HCT116 (cell line): ENCODE measurements at regions not wholly inside any gene's neighbourhood (a gene's known extent, or its start where the extent isn't known, plus 50 kb on each side); places are given as distances from the start of the nearest gene placed in this dataset.

Source experiments
- ATAC-seq: fragments of 200-7000 bp; cut with Tn5 transposase; 2 replicates; pipeline ENCODE4 v1.9.1; 2020; ENCODE audit warnings: mild to moderate bottlenecking, moderate library complexity
- BruUV-seq: library from RNA; stranded (reverse); fragments of 400-500 nt; replicated peaks from 2 replicates; lab custom pipeline; 2021; lab: Mats Ljungman, UMichigan
- CTCF ChIA-PET: fragments of 300-600 bp; sonication (Branson Sonifier 250); formaldehyde crosslinking; loops from one replicate; lab custom pipeline; 2021; ENCODE audit warnings: antibody characterized with exemption; lab: Charles Lee
- POLR2A ChIA-PET: fragments of 300-600, 350-600 bp; sonication (Branson Sonifier 250); formaldehyde crosslinking; loops from one replicate; lab custom pipeline; 2021; ENCODE audit warnings: antibody characterized with exemption; lab: Charles Lee
- RAD21 ChIA-PET, 2 experiments: fragments of 300-600 bp; sonication (Branson Sonifier 250); formaldehyde crosslinking; loops; one replicate each; lab custom pipeline; 2023; ENCODE audit warnings: low total read pairs in 2 of 2; ENCODE audit not compliant: uncharacterized antibody in 2 of 2, unreplicated experiment in 2 of 2, low non-redundant PET in 1 of 2; lab: Charles Lee
- DNase-seq: peaks from one replicate; pipeline ENCODE4 v3.0.0-alpha.2; 2010; ENCODE audit warnings: low read depth, low spot score
- H2AFZ ChIP-seq: fragments of 200-600 bp; shearing (Covaris generic), sonication (generic); 2 replicates; pipeline ENCODE4 v1.6.1; 2017; ENCODE audit warnings: low read depth, mixed run types, mixed read lengths, antibody characterized with exemption, low read length; ENCODE audit not compliant: poor library complexity, severe bottlenecking
- H3K27ac ChIP-seq: 2 replicates; pipeline ENCODE4 v1.5.1; 2012; ENCODE audit warnings: low read depth, low read length
- H3K27me3 ChIP-seq: fragments of 200-600 bp; sonication (generic); 2 replicates; pipeline ENCODE4 v1.6.1; 2016; ENCODE audit warnings: mixed run types, low read length, mixed read lengths; ENCODE audit not compliant: insufficient read depth
- H3K36me3 ChIP-seq, 2 experiments: fragments of 200-500 bp in 1 of 2; fragments of 200-600 bp in 1 of 2; sonication (Bioruptor generic) in 1 of 2; sonication (generic) in 1 of 2; 2 replicates each; pipeline versions ENCODE4 v1.5.1 to v1.6.1; 2014 to 2016; ENCODE audit warnings: low read length in 2 of 2, inconsistent platforms in 1 of 2, mixed read lengths in 1 of 2, mixed run types in 1 of 2; ENCODE audit not compliant: insufficient read depth in 2 of 2, control insufficient read depth in 1 of 2
- H3K4me1 ChIP-seq, 2 experiments: fragments of 200-600 bp in 1 of 2; sonication (generic) in 1 of 2; 2 replicates each; pipeline versions ENCODE4 v1.5.1 to v1.6.1; 2012 to 2017; ENCODE audit warnings: low read length in 2 of 2, inconsistent platforms in 1 of 2, mild to moderate bottlenecking in 1 of 2, mixed read lengths in 1 of 2, mixed run types in 1 of 2, moderate library complexity in 1 of 2; ENCODE audit not compliant: insufficient read depth in 2 of 2, control insufficient read depth in 1 of 2
- H3K4me2 ChIP-seq: fragments of 200-600 bp; sonication (generic); 2 replicates; pipeline ENCODE4 v1.6.1; 2017; ENCODE audit warnings: mixed run types, low read length, mixed read lengths
- H3K4me3 ChIP-seq, 2 experiments: fragments of 200-600 bp in 1 of 2; sonication (generic) in 1 of 2; replicated peaks in 1 of 2; 2 replicates each; pipeline ENCODE4 v1.5.1; 2011 to 2016; ENCODE audit warnings: low read length in 2 of 2, control low read depth in 1 of 2, low read depth in 1 of 2, mild to moderate bottlenecking in 1 of 2, mixed read lengths in 1 of 2, mixed run types in 1 of 2
- H3K79me2 ChIP-seq: fragments of 200-600 bp; sonication (generic); 2 replicates; pipeline ENCODE4 v1.6.1; 2017; ENCODE audit warnings: mild to moderate bottlenecking, mixed run types, low read length, moderate library complexity, mixed read lengths; ENCODE audit not compliant: insufficient read depth
- H3K9ac ChIP-seq: fragments of 200-600 bp; sonication (generic); 2 replicates; pipeline ENCODE4 v1.6.1; 2016; ENCODE audit warnings: low read length, mixed read lengths
- H3K9me2 ChIP-seq: fragments of 200-600 bp; sonication (generic), shearing (Covaris generic); 2 replicates; pipeline ENCODE4 v1.6.1; 2017; ENCODE audit warnings: mixed run types, mild to moderate bottlenecking, moderate library complexity; ENCODE audit not compliant: insufficient read depth
- H3K9me3 ChIP-seq, 2 experiments: fragments of 200-500 bp in 1 of 2; fragments of 200-600 bp in 1 of 2; sonication (Bioruptor generic) in 1 of 2; sonication (generic) in 1 of 2; 2 replicates each; pipeline ENCODE4 v1.6.1; 2014 to 2017; ENCODE audit warnings: low read length in 2 of 2, mixed read lengths in 2 of 2, inconsistent platforms in 1 of 2, low read depth in 1 of 2, mild to moderate bottlenecking in 1 of 2, mixed run types in 1 of 2, moderate library complexity in 1 of 2; ENCODE audit not compliant: control insufficient read depth in 1 of 2, insufficient read depth in 1 of 2
- H4K20me1 ChIP-seq: fragments of 200-600 bp; sonication (generic), shearing (Covaris generic); 2 replicates; pipeline ENCODE4 v1.6.1; 2017; ENCODE audit warnings: mixed run types, mild to moderate bottlenecking, moderate library complexity; ENCODE audit not compliant: insufficient read depth
- ATF3 ChIP-seq: IDR thresholded peaks from 2 replicates; pipeline ENCODE4 v1.6.1; 2012
- CBX3 ChIP-seq: IDR thresholded peaks from 2 replicates; pipeline ENCODE4 v1.6.1; 2012; ENCODE audit warnings: low read depth
- CEBPB ChIP-seq: IDR thresholded peaks from 2 replicates; pipeline ENCODE4 v1.6.1; 2012; ENCODE audit warnings: low read depth
- CTCF ChIP-seq, 3 experiments: fragments of 200-600 bp in 1 of 3; sonication (generic) in 1 of 3; IDR thresholded peaks in 2 of 3; conservative IDR thresholded peaks in 1 of 3; 2 replicates each; pipeline ENCODE4 v1.5.1; 2012 to 2017; ENCODE audit warnings: low read depth in 2 of 3, low read length in 2 of 3, antibody characterized with exemption in 1 of 3, borderline replicate concordance in 1 of 3, control low read depth in 1 of 3, mild to moderate bottlenecking in 1 of 3, mixed read lengths in 1 of 3, mixed run types in 1 of 3, moderate library complexity in 1 of 3; ENCODE audit not compliant: insufficient read depth in 1 of 3
- FOSL1 ChIP-seq: IDR thresholded peaks from 2 replicates; pipeline ENCODE4 v1.6.1; 2012; ENCODE audit warnings: low read depth
- JUND ChIP-seq: IDR thresholded peaks from 2 replicates; pipeline ENCODE4 v1.6.1; 2012
- MAX ChIP-seq: IDR thresholded peaks from 2 replicates; pipeline ENCODE4 v1.6.1; 2012
- RAD21 ChIP-seq: IDR thresholded peaks from 2 replicates; pipeline ENCODE4 v1.6.1; 2012; ENCODE audit warnings: low read depth, mild to moderate bottlenecking
- REST ChIP-seq: IDR thresholded peaks from 2 replicates; pipeline ENCODE4 v1.6.1; 2012; ENCODE audit warnings: low read depth
- SP1 ChIP-seq: IDR thresholded peaks from 2 replicates; pipeline ENCODE4 v1.6.1; 2012; ENCODE audit warnings: low read depth
- SRF ChIP-seq: IDR thresholded peaks from 2 replicates; pipeline ENCODE4 v1.6.1; 2012; ENCODE audit warnings: low read depth
- TCF7L2 ChIP-seq: IDR thresholded peaks from 2 replicates; pipeline ENCODE4 v1.7.0; 2011; ENCODE audit warnings: borderline replicate concordance, inconsistent platforms; ENCODE audit not compliant: insufficient read depth, insufficient read length; ENCODE audit errors: extremely low read depth
- ZFX ChIP-seq: fragments of 450-650 bp; IDR thresholded peaks from 2 replicates; pipeline ENCODE4 v1.6.1; 2017
- ZNF274 ChIP-seq: fragments of 200-500 bp; sonication (Bioruptor generic); IDR thresholded peaks from 2 replicates; pipeline ENCODE4 v1.6.1; 2014; ENCODE audit warnings: mild to moderate bottlenecking, low read depth, low read length, inconsistent platforms
- intact Hi-C: fragments of 100-400 bp; cut with micrococcal nuclease; formaldehyde crosslinking; loops from 2 replicates; pipeline ENCODE4 v1.10.0; 2022

- POLR2A ChIA-PET = no interaction called here
- ATAC-seq = no peak
Observed at GRCh38 chr2:16319551-16320121, 346.0 kb downstream of the CYRIA start.

More at GRCh38 chr2:16319551-16320121, 346.0 kb downstream of the CYRIA start:
- ChIA-PET CTCF (no interaction called here), RAD21 (no interaction called here)
- H3K9ac ChIP-seq = no peak overlapping the region
- H3K36me3 ChIP-seq = no peaks in the 10 kb centered on the region
- H3K79me2 ChIP-seq = no peaks in the 10 kb centered on the region
- H3K4me2 ChIP-seq = no peak overlapping the region
- intact Hi-C loops = no loop called here
- no TSS peak for BruUV-seq
- no peak overlapping the region for H2AFZ ChIP-seq
- no peak overlapping the region for H3K4me3 ChIP-seq
- H3K27ac ChIP-seq = no peak overlapping the region
- DNase-seq = no peak
- TF ChIP-seq SP1 (no peak), ZNF274 (no peak), JUND (no peak), TCF7L2 (no peak), SRF (no peak), REST (no peak), CBX3 (no peak), MAX (no peak), FOSL1 (no peak), CTCF (IDR thresholded peaks at IDR 0.05 in 2 of 3, conservative IDR thresholded peaks at IDR 0.05 in 1 of 3; ENCODE audit: borderline replicate concordance in 1 of 3, insufficient read depth in 1 of 3, low read depth in 2 of 3, low read length in 2 of 3) (no peak), CEBPB (no peak), ATF3 (no peak), ZFX (no peak), RAD21 (no peak)
- no peaks in the 10 kb centered on the region for H3K4me1 ChIP-seq
- no peaks in the 10 kb centered on the region for H3K9me2 ChIP-seq
- no peaks in the 10 kb centered on the region for H3K9me3 ChIP-seq
- H3K27me3 ChIP-seq = 0 out of 2 replicates have a peak, but pooled peaks cover 5% of the 10 kb centered on the region
- H4K20me1 ChIP-seq = no peaks in the 10 kb centered on the region
